ENCODE measurements at regions not wholly inside any gene's neighbourhood (a gene's known extent, or its start where the extent isn't known, plus 50 kb on each side); places are given as distances from the start of the nearest gene placed in this dataset.
A peak's percentile ranks its signal among the peaks of the same experiment; 100 is the strongest.

GRCh38 chr1:232428036-232428645 is 201.8 kb downstream of the SIPA1L2 start:
- H3K36me3 ChIP-seq: no peaks in the 10 kb centered on the region

DNA sequence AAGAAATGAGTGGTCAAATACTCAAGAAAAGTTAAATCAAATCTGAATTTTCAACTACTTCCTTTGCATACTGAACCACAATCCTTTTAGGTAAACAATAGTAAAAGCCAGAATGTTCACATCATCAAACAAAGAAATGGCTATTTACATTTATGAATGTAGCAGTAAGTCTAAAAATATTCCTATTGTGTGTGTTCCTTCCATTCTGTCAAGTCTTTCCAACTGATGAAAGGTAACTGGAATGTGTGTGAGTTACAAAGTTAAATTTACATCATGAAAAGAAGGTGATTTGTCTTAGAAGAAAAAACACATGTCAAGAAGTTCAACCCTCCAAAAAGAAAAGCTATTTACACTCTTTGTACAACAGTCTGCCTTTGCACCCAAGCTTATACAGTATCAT is 203.1 kb downstream of the SIPA1L2 start:
- H3K36me3 ChIP-seq: no peaks in the 10 kb centered on the region
- no peak overlapping the region for H3K4me3 ChIP-seq (replicated peaks in 1 of 3)
- no peak overlapping the region for H3K27ac ChIP-seq
- intact Hi-C loops (cut with DNase I): no loop called here
- H3K27me3 ChIP-seq: no peaks in the 10 kb centered on the region
- H3K9me3 ChIP-seq: no peaks in the 10 kb centered on the region
- TF ChIP-seq POLR2A (IDR thresholded peaks at IDR 0.05): no peak
- no peak for TF ChIP-seq CTCF (IDR thresholded peaks at IDR 0.05)
- no peak for DNase-seq
- peaks cover 15 to 38% of the 10 kb centered on the region in 2 donors for H3K4me1 ChIP-seq

More at GRCh38 chr1:232428036-232428645, 201.8 kb downstream of the SIPA1L2 start:
- Histone ChIP-seq H3K4me3 (replicated peaks in 1 of 3) (no peak overlapping the region), H3K27me3 (no peaks in the 10 kb centered on the region), H3K4me1 (peaks cover 15 to 37% of the 10 kb centered on the region in 2 donors), H3K9me3 (no peaks in the 10 kb centered on the region), H3K27ac (no peak overlapping the region)
- TF ChIP-seq CTCF (IDR thresholded peaks at IDR 0.05): no peak
- WGBS, 2 donors: 47 to 48% methylated on average over 3 of the region's 3 CpGs
- DNase-seq: no peak
- intact Hi-C loops (cut with DNase I): no loop called here

DNA sequence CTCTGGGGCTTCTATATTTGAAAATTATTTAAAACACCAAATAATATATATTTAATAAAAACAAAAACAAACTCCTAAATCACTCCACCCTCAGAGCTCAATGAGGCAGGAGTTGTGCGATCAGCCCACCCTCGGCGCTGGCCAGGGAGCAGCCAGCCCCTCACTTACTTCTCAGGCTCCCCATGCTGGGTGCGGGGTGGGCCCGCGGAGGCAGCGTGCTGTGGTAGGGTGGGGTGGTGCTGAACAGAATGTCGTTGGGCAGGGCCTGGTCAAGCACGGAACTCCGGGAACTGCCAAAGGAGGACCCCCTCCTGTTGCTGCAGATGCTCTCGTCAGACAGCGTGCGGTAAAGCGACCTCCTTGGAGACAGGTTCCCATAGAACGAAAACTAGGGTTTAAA is 204.5 kb downstream of the SIPA1L2 start:
- TF ChIP-seq CTCF (IDR thresholded peaks at IDR 0.05): no peak
- no peak for TF ChIP-seq POLR2A (IDR thresholded peaks at IDR 0.05)
- Histone ChIP-seq H3K27me3 (no peaks in the 10 kb centered on the region), H3K4me1 (peaks cover 15 to 38% of the 10 kb centered on the region in 2 donors), H3K27ac (peak overlapping the region in 1 of 3 donors; percentile 36), H3K36me3 (no peaks in the 10 kb centered on the region), H3K9me3 (no peaks in the 10 kb centered on the region), H3K4me3 (replicated peaks in 1 of 3) (no peak overlapping the region)
- WGBS, 2 donors: 73 to 79% methylated on average over 15 of the region's 15 CpGs
- intact Hi-C loops (cut with DNase I): no loop called here
- DNase-seq: no peak

DNA sequence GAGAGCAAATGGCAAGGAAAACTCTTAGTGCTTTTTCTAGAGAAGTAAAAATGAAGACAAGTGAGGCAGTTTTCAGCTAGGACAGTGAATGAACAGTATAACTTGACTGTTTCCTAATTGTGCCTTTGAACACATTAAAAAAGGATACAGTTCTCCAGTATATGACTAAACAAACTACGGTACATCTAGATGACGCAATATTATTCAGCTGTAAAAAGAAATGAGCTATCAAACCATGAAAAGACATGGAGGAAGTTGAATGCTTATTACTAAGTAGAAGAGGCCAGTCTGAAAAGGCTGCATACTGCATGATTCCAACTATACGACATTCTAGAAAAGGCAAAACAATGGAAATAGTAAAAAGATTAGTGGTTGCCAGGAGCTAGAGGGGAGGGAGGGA is 206.3 kb downstream of the SIPA1L2 start:
- Histone ChIP-seq H3K9me3 (no peaks in the 10 kb centered on the region), H3K27me3 (no peaks in the 10 kb centered on the region), H3K4me1 (peaks cover 15 to 35% of the 10 kb centered on the region in 2 donors), H3K36me3 (no peaks in the 10 kb centered on the region), H3K27ac (peak overlapping the region in 1 of 3 donors; percentile 38), H3K4me3 (replicated peaks in 1 of 3) (no peak overlapping the region)
- DNase-seq: no peak
- WGBS, 2 donors: 54 to 80% methylated on average over 3 of the region's 3 CpGs
- intact Hi-C loops (cut with DNase I): no loop called here
- no peak for TF ChIP-seq POLR2A (IDR thresholded peaks at IDR 0.05)
- no peak for TF ChIP-seq CTCF (IDR thresholded peaks at IDR 0.05)

DNA sequence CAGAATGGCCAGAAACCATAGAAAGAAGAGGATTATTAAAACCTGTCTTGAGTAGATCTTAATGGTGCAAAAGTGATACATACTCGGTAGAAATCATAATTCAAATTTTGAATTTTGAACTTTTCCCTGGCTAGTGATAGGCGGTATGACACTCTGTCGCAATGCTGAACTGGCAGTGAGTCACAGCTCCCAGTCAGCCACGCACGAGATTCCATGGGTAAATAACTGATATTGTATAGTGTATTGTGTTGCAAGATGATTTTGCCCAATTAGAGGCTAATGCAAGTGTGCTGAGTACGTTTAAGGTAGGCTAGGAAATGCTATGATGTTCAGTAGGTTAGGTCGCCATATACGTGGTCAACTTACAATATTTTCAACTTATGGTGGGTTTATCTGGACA is 207.0 kb downstream of the SIPA1L2 start:
- no peak for DNase-seq
- TF ChIP-seq CTCF (IDR thresholded peaks at IDR 0.05) (no peak), POLR2A (IDR thresholded peaks at IDR 0.05) (no peak)
- WGBS, 2 donors: 94 to 96% methylated on average over 8 of the region's 8 CpGs
- Histone ChIP-seq H3K9me3 (no peaks in the 10 kb centered on the region), H3K36me3 (no peaks in the 10 kb centered on the region), H3K4me1 (peaks cover 15 to 28% of the 10 kb centered on the region in 2 donors), H3K27ac (no peak overlapping the region), H3K27me3 (no peaks in the 10 kb centered on the region), H3K4me3 (replicated peaks in 1 of 3) (no peak overlapping the region)
- intact Hi-C loops (cut with DNase I): no loop called here
